Prostate gland (tissue), 2 donors: ENCODE measurements at regions not wholly inside any gene's neighbourhood (a gene's known extent, or its start where the extent isn't known, plus 50 kb on each side); places are given as distances from the start of the nearest gene placed in this dataset.

Experiments used
- DNase-seq: peaks from one replicate; pipeline ENCODE4 v3.0.0-alpha.2; 2019; ENCODE audit warnings: low spot score
- H3K27ac ChIP-seq, 2 donors: fragments of 200-600 bp; sonication (generic); 2 replicates each; pipeline ENCODE4 v1.5.1; 2017 to 2019
- H3K27me3 ChIP-seq: fragments of 200-600 bp; sonication (generic); replicated peaks from 2 replicates; pipeline ENCODE4 v1.5.1; 2019; ENCODE audit not compliant: insufficient read depth
- H3K36me3 ChIP-seq, 2 donors: fragments of 200-600 bp; sonication (generic); 1 replicate in 1 of 2; 2 replicates in 1 of 2; pipeline versions ENCODE4 v1.5.1 to v1.8.1; 2017 to 2019
- H3K4me1 ChIP-seq: fragments of 200-600 bp; sonication (generic); replicated peaks from 2 replicates; pipeline ENCODE4 v1.5.1; 2019
- H3K4me3 ChIP-seq, 2 donors: fragments of 200-600 bp; sonication (generic); 2 replicates each; pipeline ENCODE4 v1.5.1; 2017 to 2019
- H3K9me3 ChIP-seq: fragments of 200-600 bp; sonication (generic); 2 replicates; pipeline ENCODE4 v1.5.1; 2017
- POLR2A ChIP-seq: fragments of 450-650 bp; IDR thresholded peaks from one replicate; pipeline ENCODE4 v1.6.1; 2016; ENCODE audit warnings: antibody characterized with exemption, mild to moderate bottlenecking
- POLR2AphosphoS5 ChIP-seq: sonication (generic); formaldehyde crosslinking; IDR thresholded peaks from one replicate; pipeline ENCODE4 v1.6.1; 2017; ENCODE audit warnings: antibody characterized with exemption
- WGBS: methylation state at CpG from one replicate; pipeline ENCODE4 v1.1.5; 2018; 5-methylcytosine and 5-hydroxymethylcytosine counted together
- intact Hi-C: fragments of 100-400 bp; cut with DNase I; formaldehyde crosslinking; loops from one replicate; pipeline ENCODE4 v1.14.2; 2022
- TF ChIP-seq, protein P1 (sequence below), 4 experiments: fragments of 200-600 bp in 2 of 4; fragments of 450-650 bp in 2 of 4; sonication (generic) in 2 of 4; IDR thresholded peaks; 1 replicate in 3 of 4; 2 replicates in 1 of 4; pipeline ENCODE4 v1.5.1; 2016 to 2019; ENCODE audit warnings: antibody characterized with exemption in 4 of 4, mild to moderate bottlenecking in 2 of 4, moderate library complexity in 2 of 4

DNA sequence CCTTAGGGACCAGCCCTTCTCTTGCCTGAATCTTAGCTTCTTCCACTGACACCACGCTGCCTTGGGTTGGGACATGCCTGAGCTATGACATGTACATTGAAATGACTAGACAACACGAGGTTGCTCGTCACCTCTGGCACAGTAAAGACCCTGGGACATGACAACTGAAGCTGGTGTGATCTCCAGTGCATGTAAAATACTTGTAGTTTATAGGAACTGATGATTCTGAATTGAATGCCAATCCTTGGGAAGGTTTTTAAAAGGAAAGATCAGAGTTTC is 100.7 kb upstream of the PGRMC2 start:
- Histone ChIP-seq H3K36me3 (no peaks in the 10 kb centered on the region), H3K27ac (peak overlapping the region in 1 of 2 donors; percentile 74), H3K4me3 (no peak overlapping the region), H3K4me1 (no peaks in the 10 kb centered on the region), H3K27me3 (no peaks in the 10 kb centered on the region), H3K9me3 (no peaks in the 10 kb centered on the region)
- intact Hi-C loops: loop anchor here (2.0 to 10.0 kb wide), 7 partner anchors 65 to 477 kb away; partner anchors contain the start of gene PGRMC2
- no peak for TF ChIP-seq POLR2A
- TF ChIP-seq POLR2AphosphoS5: no peak
- TF ChIP-seq, protein P1, sequence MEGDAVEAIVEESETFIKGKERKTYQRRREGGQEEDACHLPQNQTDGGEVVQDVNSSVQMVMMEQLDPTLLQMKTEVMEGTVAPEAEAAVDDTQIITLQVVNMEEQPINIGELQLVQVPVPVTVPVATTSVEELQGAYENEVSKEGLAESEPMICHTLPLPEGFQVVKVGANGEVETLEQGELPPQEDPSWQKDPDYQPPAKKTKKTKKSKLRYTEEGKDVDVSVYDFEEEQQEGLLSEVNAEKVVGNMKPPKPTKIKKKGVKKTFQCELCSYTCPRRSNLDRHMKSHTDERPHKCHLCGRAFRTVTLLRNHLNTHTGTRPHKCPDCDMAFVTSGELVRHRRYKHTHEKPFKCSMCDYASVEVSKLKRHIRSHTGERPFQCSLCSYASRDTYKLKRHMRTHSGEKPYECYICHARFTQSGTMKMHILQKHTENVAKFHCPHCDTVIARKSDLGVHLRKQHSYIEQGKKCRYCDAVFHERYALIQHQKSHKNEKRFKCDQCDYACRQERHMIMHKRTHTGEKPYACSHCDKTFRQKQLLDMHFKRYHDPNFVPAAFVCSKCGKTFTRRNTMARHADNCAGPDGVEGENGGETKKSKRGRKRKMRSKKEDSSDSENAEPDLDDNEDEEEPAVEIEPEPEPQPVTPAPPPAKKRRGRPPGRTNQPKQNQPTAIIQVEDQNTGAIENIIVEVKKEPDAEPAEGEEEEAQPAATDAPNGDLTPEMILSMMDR (IDR thresholded peaks at IDR 0.05): no peak
- DNase-seq: no peak
- 69% methylated on average over 3 of the region's 3 CpGs for WGBS

DNA sequence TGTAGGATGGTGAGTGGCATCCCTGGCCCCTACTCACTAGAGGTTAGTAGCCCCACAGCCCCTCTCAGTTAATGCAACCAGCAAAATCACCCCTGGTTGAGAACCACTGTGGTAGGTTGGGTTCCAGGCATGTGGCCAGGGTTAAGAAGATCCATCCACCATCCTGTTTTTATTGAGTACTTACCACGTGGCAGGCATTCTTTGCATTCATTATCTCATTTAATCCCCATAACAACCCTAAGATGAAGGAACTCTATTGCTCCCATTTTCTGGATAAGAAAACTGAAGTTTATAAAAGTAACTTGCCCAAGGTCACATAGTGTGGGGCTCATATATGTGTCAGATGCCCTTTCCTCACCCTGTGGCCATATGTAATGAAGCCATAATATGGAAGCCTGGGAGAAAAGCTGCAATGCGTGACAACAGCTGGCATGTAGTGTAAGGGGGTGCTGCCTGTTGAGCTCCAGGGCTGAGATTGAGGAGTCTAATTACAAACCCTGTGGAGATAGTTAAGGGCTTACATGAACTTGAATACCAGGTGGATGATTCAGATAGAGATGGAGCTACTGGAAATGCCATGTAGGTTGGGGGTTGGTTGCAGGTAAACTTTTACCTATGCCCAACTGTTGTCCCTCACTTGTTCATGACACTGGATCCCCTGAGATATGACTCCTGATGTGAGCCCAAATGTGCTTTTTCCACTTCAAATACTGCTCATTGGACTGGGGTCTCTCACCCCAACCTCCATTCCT is 100.2 kb upstream of the PGRMC2 start:
- H3K27ac ChIP-seq: peak overlapping the region; percentile 73 to 74
- TF ChIP-seq, protein P1 (IDR thresholded peaks at IDR 0.05): no peak
- no peaks in the 10 kb centered on the region for H3K9me3 ChIP-seq
- intact Hi-C loops: loop anchor here (2.0 to 10.0 kb wide), 8 partner anchors 37 to 477 kb away; partner anchors contain the start of gene PGRMC2
- DNase-seq: no peak
- no peaks in the 10 kb centered on the region for H3K27me3 ChIP-seq
- no peaks in the 10 kb centered on the region for H3K4me1 ChIP-seq
- no peak overlapping the region for H3K4me3 ChIP-seq
- 54% methylated on average over 2 of the region's 2 CpGs for WGBS
- no peaks in the 10 kb centered on the region for H3K36me3 ChIP-seq

DNA sequence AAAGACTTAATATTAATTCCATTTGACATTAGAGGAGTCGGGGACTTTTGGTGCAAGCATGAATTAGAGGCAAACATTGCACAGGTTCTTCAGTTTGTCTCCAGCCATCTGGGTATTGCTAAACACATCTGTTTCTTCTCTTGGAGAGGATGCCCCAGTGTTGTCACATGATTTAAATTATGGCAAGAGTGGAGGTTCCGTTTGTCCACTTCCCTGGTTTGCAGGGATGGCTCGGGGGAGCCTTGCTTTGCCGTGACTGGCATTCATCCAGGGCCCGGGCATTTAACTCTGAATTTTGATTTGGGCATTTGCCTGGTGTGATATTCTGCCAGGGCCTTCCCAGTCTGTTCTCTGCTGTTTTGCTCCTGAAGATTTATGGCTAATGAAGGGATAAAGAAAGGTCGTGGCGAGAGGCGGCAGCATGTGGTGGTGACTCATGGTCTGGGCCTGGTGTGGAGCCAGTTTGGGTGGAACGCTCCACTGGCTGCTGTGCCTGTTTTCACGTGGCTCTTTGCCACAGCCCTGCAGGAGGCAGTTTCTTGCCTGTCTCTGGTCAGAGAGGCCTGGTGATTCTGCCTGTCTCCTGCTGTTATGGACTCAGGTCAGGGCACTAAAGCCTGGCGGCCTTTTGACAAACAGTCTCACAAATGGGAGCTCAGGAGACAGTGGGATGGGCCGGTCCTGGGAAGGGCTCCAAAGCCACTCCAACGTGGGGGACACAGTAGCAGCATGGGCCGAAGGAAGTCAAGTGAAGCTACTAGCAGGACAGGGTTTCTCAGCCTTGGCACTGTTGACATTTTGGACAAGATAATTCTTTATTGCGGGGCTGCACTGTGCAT is 99.4 kb upstream of the PGRMC2 start:
- Histone ChIP-seq H3K27me3 (no peaks in the 10 kb centered on the region), H3K36me3 (no peaks in the 10 kb centered on the region), H3K27ac (peak overlapping the region; percentile 73 to 74), H3K4me1 (no peaks in the 10 kb centered on the region), H3K4me3 (no peak overlapping the region), H3K9me3 (no peaks in the 10 kb centered on the region)
- 6% methylated on average over 15 of the region's 15 CpGs for WGBS
- intact Hi-C loops: loop anchor here (2.0 to 10.0 kb wide), 7 partner anchors 38 to 478 kb away; partner anchors contain the start of gene PGRMC2
- peak; percentile 93 for DNase-seq
- TF ChIP-seq, protein P1 (IDR thresholded peaks at IDR 0.05): peak in 2 of 4 experiments; percentile 16 to 21
- TF ChIP-seq POLR2A: no peak
- peak; percentile 97 for TF ChIP-seq POLR2AphosphoS5

DNA sequence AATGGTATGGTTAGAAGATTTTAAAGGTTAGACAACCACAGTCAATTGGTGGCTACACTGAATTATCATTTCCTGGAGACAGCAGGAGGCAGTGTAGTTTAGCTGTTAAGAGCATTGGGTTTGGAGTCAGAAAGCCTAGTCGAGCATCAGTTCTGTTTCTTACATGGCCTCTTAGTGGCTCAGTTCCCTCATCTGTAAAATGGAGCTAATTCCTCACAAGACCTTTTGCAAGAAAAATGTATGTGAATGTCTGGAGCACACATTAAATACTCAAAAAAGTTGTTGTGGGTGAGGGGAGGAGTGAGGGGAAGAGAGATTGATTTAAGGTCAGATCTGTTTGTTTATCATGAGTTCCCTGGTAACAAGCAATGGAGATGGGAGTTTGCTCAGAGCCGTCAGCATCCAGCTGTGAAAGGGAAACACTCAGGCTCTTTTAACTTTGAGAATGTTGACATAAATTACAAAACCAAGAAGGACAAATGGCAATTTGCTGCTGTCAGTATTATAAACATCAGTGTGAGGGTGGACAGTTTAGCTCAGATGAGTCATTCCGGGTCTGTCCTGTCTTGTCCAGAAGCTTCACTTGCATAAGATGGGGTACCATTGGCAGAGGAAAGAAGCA is 98.2 kb upstream of the PGRMC2 start:
- intact Hi-C loops: loop anchor here (2.0 to 10.0 kb wide), 7 partner anchors 39 to 479 kb away; partner anchors contain the start of gene PGRMC2
- Histone ChIP-seq H3K27ac (peak overlapping the region; percentile 73 to 74), H3K27me3 (no peaks in the 10 kb centered on the region), H3K4me3 (no peak overlapping the region), H3K36me3 (no peaks in the 10 kb centered on the region), H3K9me3 (no peaks in the 10 kb centered on the region), H3K4me1 (no peaks in the 10 kb centered on the region)
- DNase-seq: peak; percentile 34
- 34% methylated on average over 3 of the region's 3 CpGs for WGBS
- TF ChIP-seq, protein P1 (IDR thresholded peaks at IDR 0.05): no peak
- TF ChIP-seq POLR2A (no peak), POLR2AphosphoS5 (no peak)
